GM20000 (cell line): ENCODE measurements at regions not wholly inside any gene's neighbourhood (a gene's known extent, or its start where the extent isn't known, plus 50 kb on each side); places are given as distances from the start of the nearest gene placed in this dataset.
"Not testable (repeated sequence)": the region's sequence is repeated elsewhere in the genome, so short reads cannot be mapped to it uniquely, and the experiment has no call there.

Experiments used
- DNase-seq: peaks from one replicate; pipeline ENCODE4 v3.0.0; 2012; ENCODE audit warnings: low spot score
- TF ChIP-seq, protein P1 (sequence below): IDR thresholded peaks from 2 replicates; pipeline ENCODE4 v1.5.1; 2012; ENCODE audit warnings: mild to moderate bottlenecking, control low read depth; ENCODE audit errors: extremely low read depth, missing control alignments

DNA sequence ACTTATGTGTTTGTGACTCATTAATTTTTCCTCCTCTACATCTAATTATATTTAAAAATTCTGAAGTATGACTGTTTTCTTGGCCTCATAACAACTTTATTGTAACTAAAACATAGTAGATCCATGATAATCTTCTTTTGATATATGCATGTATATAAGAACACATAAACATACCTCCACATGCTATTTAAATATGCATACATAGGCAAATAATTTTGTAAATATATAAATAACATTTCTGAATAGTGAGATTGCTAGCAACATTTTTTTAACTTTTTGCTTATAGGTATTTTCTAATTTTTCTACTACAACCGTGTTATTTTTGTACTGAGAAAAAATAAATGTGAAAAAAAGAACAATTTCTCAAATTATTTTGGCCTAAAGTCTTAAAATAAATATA, 627.6 kb downstream of the HTR1B start:
- DNase-seq: no peak

DNA sequence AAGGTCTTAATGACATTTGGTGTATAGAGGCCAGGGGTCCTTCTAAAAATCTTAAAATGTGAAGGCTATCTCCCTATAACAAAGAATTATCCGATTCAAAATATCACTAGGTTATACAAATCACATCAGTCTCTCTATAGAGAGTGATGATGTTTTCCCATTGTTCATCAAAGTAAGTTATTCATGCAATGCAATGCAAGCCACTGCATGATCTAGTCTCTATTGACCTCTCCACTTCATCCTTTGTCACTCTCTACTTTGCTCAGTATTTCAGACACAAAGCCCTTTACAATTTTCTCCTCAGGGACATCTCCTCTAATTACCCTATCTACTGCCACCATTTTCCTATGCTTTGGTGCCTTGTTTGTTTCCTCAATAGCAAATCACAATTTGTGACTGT, 628.0 kb downstream of the HTR1B start:
- no peak for DNase-seq
- TF ChIP-seq, protein P1, sequence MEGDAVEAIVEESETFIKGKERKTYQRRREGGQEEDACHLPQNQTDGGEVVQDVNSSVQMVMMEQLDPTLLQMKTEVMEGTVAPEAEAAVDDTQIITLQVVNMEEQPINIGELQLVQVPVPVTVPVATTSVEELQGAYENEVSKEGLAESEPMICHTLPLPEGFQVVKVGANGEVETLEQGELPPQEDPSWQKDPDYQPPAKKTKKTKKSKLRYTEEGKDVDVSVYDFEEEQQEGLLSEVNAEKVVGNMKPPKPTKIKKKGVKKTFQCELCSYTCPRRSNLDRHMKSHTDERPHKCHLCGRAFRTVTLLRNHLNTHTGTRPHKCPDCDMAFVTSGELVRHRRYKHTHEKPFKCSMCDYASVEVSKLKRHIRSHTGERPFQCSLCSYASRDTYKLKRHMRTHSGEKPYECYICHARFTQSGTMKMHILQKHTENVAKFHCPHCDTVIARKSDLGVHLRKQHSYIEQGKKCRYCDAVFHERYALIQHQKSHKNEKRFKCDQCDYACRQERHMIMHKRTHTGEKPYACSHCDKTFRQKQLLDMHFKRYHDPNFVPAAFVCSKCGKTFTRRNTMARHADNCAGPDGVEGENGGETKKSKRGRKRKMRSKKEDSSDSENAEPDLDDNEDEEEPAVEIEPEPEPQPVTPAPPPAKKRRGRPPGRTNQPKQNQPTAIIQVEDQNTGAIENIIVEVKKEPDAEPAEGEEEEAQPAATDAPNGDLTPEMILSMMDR: no peak

More for the DNA sequence above, 627.6 kb downstream of the HTR1B start:
- TF ChIP-seq, protein P1: no peak

DNA sequence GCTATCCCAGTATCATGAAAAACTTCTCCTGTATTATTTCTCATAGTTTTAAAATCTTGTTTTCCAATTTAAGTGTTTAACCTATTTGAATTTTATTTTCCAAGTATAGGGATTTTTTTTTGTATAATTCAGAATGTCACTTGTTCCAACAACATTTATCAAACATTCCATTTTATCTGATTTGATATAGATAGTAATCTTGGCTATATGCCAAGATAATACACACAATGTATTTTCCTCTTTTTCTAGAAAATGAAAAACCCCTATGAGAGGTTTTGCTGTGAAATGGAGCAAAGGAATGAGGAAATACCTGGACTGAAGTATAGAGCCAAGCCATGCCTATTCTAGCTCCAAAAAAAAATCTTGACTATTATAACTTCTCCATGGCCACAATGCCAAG, 628.9 kb downstream of the HTR1B start:
- DNase-seq: no peak
- TF ChIP-seq, protein P1: no peak

DNA sequence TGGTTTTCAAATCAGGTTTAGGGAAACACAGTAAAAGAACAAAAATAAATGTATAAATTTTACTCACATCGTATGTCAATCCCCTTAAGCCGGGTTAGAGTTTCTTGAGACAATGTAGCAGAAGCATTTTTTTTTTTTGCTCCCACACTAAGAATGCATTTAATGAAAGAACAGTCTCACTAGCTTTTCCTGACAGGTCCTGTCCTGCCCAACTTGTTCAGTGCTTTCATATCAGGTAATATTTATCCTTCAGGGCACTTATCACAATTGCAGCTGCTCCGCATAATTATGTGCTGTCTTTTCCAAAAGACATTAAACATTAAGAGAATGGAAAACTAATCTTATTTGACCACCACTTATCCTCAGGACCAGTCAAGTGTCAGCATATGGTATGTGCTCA, 632.0 kb downstream of the HTR1B start:
- no peak for DNase-seq

DNA sequence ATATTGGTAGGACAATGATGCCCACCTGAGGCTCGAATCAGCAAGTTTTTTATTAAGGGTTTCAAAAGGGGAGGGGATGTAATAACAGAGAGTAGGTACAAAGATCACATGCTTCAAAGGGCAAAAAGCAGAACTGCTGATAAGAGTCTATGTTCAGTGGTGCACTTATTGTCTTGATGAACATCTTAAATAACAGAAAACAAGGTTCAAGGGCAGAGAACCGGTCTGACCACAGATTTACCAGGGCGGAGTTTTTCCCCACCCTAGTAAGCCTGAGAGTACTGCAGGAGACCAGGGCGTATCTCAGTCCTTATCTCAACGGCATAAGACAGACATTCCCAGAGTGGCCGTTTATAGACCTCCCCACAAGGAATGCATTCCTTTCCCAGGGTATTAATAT, 639.7 kb downstream of the HTR1B start:
- not testable (repeated sequence) for DNase-seq

More for the DNA sequence above, 632.0 kb downstream of the HTR1B start:
- TF ChIP-seq, protein P1: no peak

DNA sequence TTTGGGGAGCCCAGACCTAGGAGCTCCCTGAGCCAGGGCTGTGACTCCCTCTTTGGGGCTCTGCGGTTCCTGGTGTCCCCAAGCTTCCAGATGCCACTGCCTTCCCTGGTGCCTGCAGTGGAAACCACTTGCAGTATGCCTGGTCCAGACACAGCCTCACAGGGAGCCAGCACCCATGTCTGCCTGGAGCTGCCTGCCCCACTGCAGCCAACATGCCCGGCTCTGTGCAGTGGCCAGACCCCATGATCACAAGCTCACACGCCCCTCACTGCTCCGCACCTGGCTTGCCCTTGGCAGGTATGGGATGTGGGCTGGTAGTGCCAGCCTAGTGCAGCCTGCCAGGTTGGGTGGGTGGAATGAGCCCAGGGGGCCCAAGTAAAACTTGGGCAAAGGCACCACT, 644.8 kb downstream of the HTR1B start:
- DNase-seq: no peak
- TF ChIP-seq, protein P1: no peak

DNA sequence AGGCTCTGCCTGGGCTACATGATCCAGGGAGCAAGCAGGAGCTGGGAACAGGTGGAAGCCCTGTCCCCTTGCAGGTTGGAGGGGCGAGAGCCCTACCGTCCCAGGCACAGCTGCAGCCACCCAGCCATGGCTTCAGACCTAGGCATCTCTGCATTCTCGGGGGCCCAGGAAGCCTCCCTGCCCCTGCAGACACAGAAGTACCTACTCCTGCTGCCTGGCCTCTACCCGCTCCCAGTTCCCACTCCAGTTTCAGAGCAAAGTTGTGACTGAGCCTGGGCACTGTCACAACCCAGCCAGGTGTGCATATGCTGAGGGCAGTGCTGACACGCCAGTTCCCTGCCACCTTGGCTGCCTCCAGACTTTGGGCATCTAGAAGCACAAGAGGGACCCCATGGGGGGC, 645.9 kb downstream of the HTR1B start:
- DNase-seq: no peak
- TF ChIP-seq, protein P1: no peak
